ENCODE measurements at regions not wholly inside any gene's neighbourhood (a gene's known extent, or its start where the extent isn't known, plus 50 kb on each side); places are given as distances from the start of the nearest gene placed in this dataset.

- H3K36me3 Mint-ChIP-seq (ENCODE audit: insufficient read depth in 2 of 2): no peaks in the 10 kb centered on the region
- H3K27me3 Mint-ChIP-seq (ENCODE audit: low read depth): no peaks in the 10 kb centered on the region
- ATAC-seq (replicated peaks in 1 of 2) (no peak), DNase-seq (no peak)
- H3K4me3 Mint-ChIP-seq: no peak overlapping the region
- peaks cover 4 to 5% of the 10 kb centered on the region in 2 donors for H3K9me3 Mint-ChIP-seq
- H3K4me1 Mint-ChIP-seq (ENCODE audit: low read depth): no peaks in the 10 kb centered on the region
- H3K27ac Mint-ChIP-seq: no peak overlapping the region
These were observed 403.4 kb upstream of the JAG1 start for GRCh38 chr20:11077226-11077625.

- H3K36me3 Mint-ChIP-seq (ENCODE audit: insufficient read depth in 2 of 2): no peaks in the 10 kb centered on the region
- H3K4me3 Mint-ChIP-seq: no peak overlapping the region
- H3K9me3 Mint-ChIP-seq: peaks cover 4 to 8% of the 10 kb centered on the region in 2 donors
- H3K4me1 Mint-ChIP-seq (ENCODE audit: low read depth): no peaks in the 10 kb centered on the region
- ATAC-seq (replicated peaks in 1 of 2): no peak
- DNase-seq: no peak
- no peaks in the 10 kb centered on the region for H3K27me3 Mint-ChIP-seq (ENCODE audit: low read depth)
- no peak overlapping the region for H3K27ac Mint-ChIP-seq
These were observed 406.2 kb upstream of the JAG1 start for GRCh38 chr20:11080010-11080409.

- no peak overlapping the region for H3K4me3 Mint-ChIP-seq
- H3K4me1 Mint-ChIP-seq (ENCODE audit: low read depth): no peaks in the 10 kb centered on the region
- no peak overlapping the region for H3K27ac Mint-ChIP-seq
- DNase-seq (no peak), ATAC-seq (replicated peaks in 1 of 2) (no peak)
- H3K27me3 Mint-ChIP-seq (ENCODE audit: low read depth): no peaks in the 10 kb centered on the region
- H3K36me3 Mint-ChIP-seq (ENCODE audit: insufficient read depth in 2 of 2): no peaks in the 10 kb centered on the region
- peaks cover 4 to 8% of the 10 kb centered on the region in 2 donors for H3K9me3 Mint-ChIP-seq
These were observed 407.1 kb upstream of the JAG1 start for GRCh38 chr20:11080781-11081377.

- Mint-ChIP-seq H3K9me3 (peaks cover 8 to 11% of the 10 kb centered on the region in 2 donors), H3K4me3 (no peak overlapping the region), H3K4me1 (ENCODE audit: low read depth) (no peaks in the 10 kb centered on the region), H3K36me3 (ENCODE audit: insufficient read depth in 2 of 2) (peaks cover 0 to 3% of the 10 kb centered on the region in 2 donors), H3K27me3 (ENCODE audit: low read depth) (no peaks in the 10 kb centered on the region), H3K27ac (no peak overlapping the region)
- no peak for DNase-seq
- ATAC-seq (replicated peaks in 1 of 2): no peak
These were observed 410.0 kb upstream of the JAG1 start for GRCh38 chr20:11083841-11084240.

GRCh38 chr20:11084508-11084907 lies 410.7 kb upstream of the JAG1 start:
- Mint-ChIP-seq H3K27me3 (ENCODE audit: low read depth) (no peaks in the 10 kb centered on the region), H3K9me3 (peaks cover 8 to 13% of the 10 kb centered on the region in 2 donors), H3K27ac (no peak overlapping the region), H3K4me3 (no peak overlapping the region), H3K4me1 (ENCODE audit: low read depth) (no peaks in the 10 kb centered on the region), H3K36me3 (ENCODE audit: insufficient read depth in 2 of 2) (peaks cover 0 to 3% of the 10 kb centered on the region in 2 donors)
- DNase-seq: no peak
- ATAC-seq (replicated peaks in 1 of 2): no peak

- Mint-ChIP-seq H3K36me3 (ENCODE audit: insufficient read depth in 2 of 2) (peaks cover 0 to 3% of the 10 kb centered on the region in 2 donors), H3K9me3 (peaks cover 8 to 13% of the 10 kb centered on the region in 2 donors), H3K27me3 (ENCODE audit: low read depth) (no peaks in the 10 kb centered on the region), H3K4me3 (no peak overlapping the region), H3K27ac (no peak overlapping the region), H3K4me1 (ENCODE audit: low read depth) (no peaks in the 10 kb centered on the region)
- DNase-seq (no peak), ATAC-seq (replicated peaks in 1 of 2) (no peak)
These were observed 413.2 kb upstream of the JAG1 start for GRCh38 chr20:11086970-11087369.

- no peak overlapping the region for H3K4me3 Mint-ChIP-seq
- no peaks in the 10 kb centered on the region for H3K27me3 Mint-ChIP-seq (ENCODE audit: low read depth)
- no peaks in the 10 kb centered on the region for H3K4me1 Mint-ChIP-seq (ENCODE audit: low read depth)
- H3K27ac Mint-ChIP-seq: no peak overlapping the region
- DNase-seq: no peak
- H3K9me3 Mint-ChIP-seq: peaks cover 3 to 6% of the 10 kb centered on the region in 2 donors
- no peak for ATAC-seq (replicated peaks in 1 of 2)
- peaks cover 0 to 3% of the 10 kb centered on the region in 2 donors for H3K36me3 Mint-ChIP-seq (ENCODE audit: insufficient read depth in 2 of 2)
These were observed 417.0 kb upstream of the JAG1 start for GRCh38 chr20:11090751-11091150.

GRCh38 chr20:11091511-11091910 lies 417.7 kb upstream of the JAG1 start:
- DNase-seq (no peak), ATAC-seq (replicated peaks in 1 of 2) (no peak)
- no peak overlapping the region for H3K27ac Mint-ChIP-seq
- H3K36me3 Mint-ChIP-seq (ENCODE audit: insufficient read depth in 2 of 2): peaks cover 0 to 3% of the 10 kb centered on the region in 2 donors
- peaks cover 3 to 8% of the 10 kb centered on the region in 2 donors for H3K9me3 Mint-ChIP-seq
- no peak overlapping the region for H3K4me3 Mint-ChIP-seq
- no peaks in the 10 kb centered on the region for H3K4me1 Mint-ChIP-seq (ENCODE audit: low read depth)
- no peaks in the 10 kb centered on the region for H3K27me3 Mint-ChIP-seq (ENCODE audit: low read depth)

GRCh38 chr20:11092151-11092550 lies 418.4 kb upstream of the JAG1 start:
- no peaks in the 10 kb centered on the region for H3K4me1 Mint-ChIP-seq (ENCODE audit: low read depth)
- H3K27me3 Mint-ChIP-seq (ENCODE audit: low read depth): no peaks in the 10 kb centered on the region
- H3K4me3 Mint-ChIP-seq: no peak overlapping the region
- ATAC-seq (replicated peaks in 1 of 2): no peak
- peaks cover 3 to 8% of the 10 kb centered on the region in 2 donors for H3K9me3 Mint-ChIP-seq
- H3K36me3 Mint-ChIP-seq (ENCODE audit: insufficient read depth in 2 of 2): no peaks in the 10 kb centered on the region
- DNase-seq: no peak
- no peak overlapping the region for H3K27ac Mint-ChIP-seq

- Mint-ChIP-seq H3K9me3 (peaks cover 0 to 2% of the 10 kb centered on the region in 2 donors), H3K4me1 (ENCODE audit: low read depth) (no peaks in the 10 kb centered on the region), H3K36me3 (ENCODE audit: insufficient read depth in 2 of 2) (no peaks in the 10 kb centered on the region), H3K27ac (no peak overlapping the region), H3K27me3 (ENCODE audit: low read depth) (no peaks in the 10 kb centered on the region), H3K4me3 (no peak overlapping the region)
- DNase-seq: no peak
- no peak for ATAC-seq (replicated peaks in 1 of 2)
These were observed 420.4 kb upstream of the JAG1 start for GRCh38 chr20:11094196-11094595.

- H3K9me3 Mint-ChIP-seq: peaks cover 0 to 2% of the 10 kb centered on the region in 2 donors
- no peaks in the 10 kb centered on the region for H3K36me3 Mint-ChIP-seq (ENCODE audit: insufficient read depth in 2 of 2)
- H3K27me3 Mint-ChIP-seq (ENCODE audit: low read depth): no peaks in the 10 kb centered on the region
- H3K4me1 Mint-ChIP-seq (ENCODE audit: low read depth): no peaks in the 10 kb centered on the region
- ATAC-seq (replicated peaks in 1 of 2) (no peak), DNase-seq (no peak)
- H3K27ac Mint-ChIP-seq: no peak overlapping the region
- H3K4me3 Mint-ChIP-seq: no peak overlapping the region
These were observed 420.9 kb upstream of the JAG1 start for GRCh38 chr20:11094711-11095110.

GRCh38 chr20:11098888-11099287 lies 425.1 kb upstream of the JAG1 start:
- H3K27ac Mint-ChIP-seq: no peak overlapping the region
- H3K9me3 Mint-ChIP-seq: peaks cover 1 to 2% of the 10 kb centered on the region in 2 donors
- no peak for ATAC-seq (replicated peaks in 1 of 2)
- no peak overlapping the region for H3K4me3 Mint-ChIP-seq
- no peak for DNase-seq
- no peaks in the 10 kb centered on the region for H3K27me3 Mint-ChIP-seq (ENCODE audit: low read depth)
- no peaks in the 10 kb centered on the region for H3K4me1 Mint-ChIP-seq (ENCODE audit: low read depth)
- H3K36me3 Mint-ChIP-seq (ENCODE audit: insufficient read depth in 2 of 2): no peaks in the 10 kb centered on the region

- H3K27ac Mint-ChIP-seq: no peak overlapping the region
- H3K4me3 Mint-ChIP-seq: no peak overlapping the region
- peaks cover 3 to 4% of the 10 kb centered on the region in 2 donors for H3K9me3 Mint-ChIP-seq
- DNase-seq (no peak), ATAC-seq (replicated peaks in 1 of 2) (no peak)
- no peaks in the 10 kb centered on the region for H3K4me1 Mint-ChIP-seq (ENCODE audit: low read depth)
- H3K27me3 Mint-ChIP-seq (ENCODE audit: low read depth): no peaks in the 10 kb centered on the region
- no peaks in the 10 kb centered on the region for H3K36me3 Mint-ChIP-seq (ENCODE audit: insufficient read depth in 2 of 2)
These were observed 427.4 kb upstream of the JAG1 start for GRCh38 chr20:11101243-11101642.

GRCh38 chr20:11101696-11102095 lies 427.9 kb upstream of the JAG1 start:
- no peak overlapping the region for H3K4me3 Mint-ChIP-seq
- no peaks in the 10 kb centered on the region for H3K4me1 Mint-ChIP-seq (ENCODE audit: low read depth)
- H3K27me3 Mint-ChIP-seq (ENCODE audit: low read depth): no peaks in the 10 kb centered on the region
- H3K36me3 Mint-ChIP-seq (ENCODE audit: insufficient read depth in 2 of 2): no peaks in the 10 kb centered on the region
- no peak overlapping the region for H3K27ac Mint-ChIP-seq
- peaks cover 3% of the 10 kb centered on the region in 2 donors for H3K9me3 Mint-ChIP-seq
- DNase-seq: no peak
- ATAC-seq (replicated peaks in 1 of 2): no peak

All from activated T-cell treated with anti-CD3 and anti-CD28 coated beads, Interleukin-2, amount 50 U/mL, for 72 hours (primary cell).